IMR-90 (cell line): ENCODE measurements at regions not wholly inside any gene's neighbourhood (a gene's known extent, or its start where the extent isn't known, plus 50 kb on each side); places are given as distances from the start of the nearest gene placed in this dataset.

Experiments
- ATAC-seq: fragments of 200-7000 bp; cut with Tn5 transposase; 2 replicates; pipeline ENCODE4 v1.9.1; 2020; ENCODE audit warnings: low read depth, mild to moderate bottlenecking, moderate library complexity
- BruUV-seq: library from RNA; stranded (reverse); fragments of 400-500 nt; replicated peaks from 2 replicates; lab custom pipeline; 2021; lab: Mats Ljungman, UMichigan
- CTCF ChIA-PET: fragments of 300-600 bp; formaldehyde crosslinking; extraction: SDS; loops from one replicate; lab custom pipeline; 2021; ENCODE audit warnings: antibody characterized with exemption; lab: Yijun Ruan, JAX
- POLR2A ChIA-PET: fragments of 300-600 bp; sonication (Branson Sonifier 250); formaldehyde crosslinking; loops from one replicate; lab custom pipeline; 2022; ENCODE audit warnings: antibody characterized with exemption; ENCODE audit not compliant: unreplicated experiment; lab: Charles Lee
- DNase-seq: peaks from one replicate; pipeline ENCODE4 v3.0.0; 2013
- H2AFZ ChIP-seq: replicated peaks from 2 replicates; pipeline ENCODE3; 2013; ENCODE audit warnings: low read length, mild to moderate bottlenecking; ENCODE audit not compliant: poor library complexity
- H2AK5ac ChIP-seq: 2 replicates; pipeline ENCODE4 v1.6.1; 2013; ENCODE audit warnings: low read depth, low read length, inconsistent platforms
- H2AK9ac ChIP-seq: replicated peaks from 2 replicates; pipeline ENCODE3; 2013; ENCODE audit warnings: mild to moderate bottlenecking, low read depth, low read length, moderate library complexity; ENCODE audit not compliant: poor library complexity
- H2BK120ac ChIP-seq: 2 replicates; pipeline ENCODE4 v1.6.1; 2013; ENCODE audit warnings: low read depth, low read length, inconsistent platforms
- H2BK15ac ChIP-seq: 3 replicates; pipeline ENCODE4 v1.6.1; 2013; ENCODE audit warnings: low read depth, low read length, inconsistent platforms
- H2BK20ac ChIP-seq: 2 replicates; pipeline ENCODE4 v1.6.1; 2013; ENCODE audit warnings: low read depth, mild to moderate bottlenecking, inconsistent platforms, low read length, moderate library complexity
- H2BK5ac ChIP-seq: 2 replicates; pipeline ENCODE4 v1.6.1; 2013; ENCODE audit warnings: mild to moderate bottlenecking, low read depth, low read length, inconsistent platforms; ENCODE audit not compliant: poor library complexity, severe bottlenecking
- H3K14ac ChIP-seq: replicated peaks from 2 replicates; pipeline ENCODE4 v1.6.1; 2013; ENCODE audit warnings: low read depth, low read length, inconsistent platforms
- H3K18ac ChIP-seq: 2 replicates; pipeline ENCODE4 v1.6.1; 2013; ENCODE audit warnings: low read depth, low read length, control low read depth
- H3K23ac ChIP-seq: 2 replicates; pipeline ENCODE4 v1.6.1; 2013; ENCODE audit warnings: low read depth, low read length, inconsistent platforms
- H3K27ac ChIP-seq: 2 replicates; pipeline ENCODE4 v1.5.1; 2013; ENCODE audit warnings: mild to moderate bottlenecking, control low read depth, low read length; ENCODE audit not compliant: insufficient read depth
- H3K27me3 ChIP-seq: 2 replicates; pipeline ENCODE4 v1.6.1; 2013; ENCODE audit warnings: low read length; ENCODE audit not compliant: control insufficient read depth, insufficient read depth
- H3K36me3 ChIP-seq: 2 replicates; pipeline ENCODE4 v1.6.1; 2013; ENCODE audit warnings: low read length, mixed read lengths; ENCODE audit not compliant: control insufficient read depth, insufficient read depth
- H3K4ac ChIP-seq: 2 replicates; pipeline ENCODE4 v1.6.1; 2013; ENCODE audit warnings: low read depth, low read length, inconsistent platforms
- H3K4me1 ChIP-seq: 2 replicates; pipeline ENCODE4 v1.6.1; 2013; ENCODE audit warnings: low read length, mixed read lengths; ENCODE audit not compliant: control insufficient read depth, insufficient read depth
- H3K4me2 ChIP-seq: 2 replicates; pipeline ENCODE4 v1.6.1; 2013; ENCODE audit warnings: low read depth, mild to moderate bottlenecking, control low read depth, low read length, moderate library complexity
- H3K4me3 ChIP-seq: 2 replicates; pipeline ENCODE4 v1.5.1; 2013; ENCODE audit warnings: low read depth, mild to moderate bottlenecking, control low read depth, low read length, moderate library complexity; ENCODE audit not compliant: insufficient read depth
- H3K56ac ChIP-seq: 2 replicates; pipeline ENCODE4 v1.6.1; 2013; ENCODE audit warnings: low read length, inconsistent platforms; ENCODE audit not compliant: insufficient read depth; ENCODE audit errors: extremely low read depth
- H3K79me1 ChIP-seq, 2 experiments: 2 replicates each; pipeline ENCODE4 v1.6.1; 2013; ENCODE audit warnings: low read length in 2 of 2, inconsistent platforms in 1 of 2, low read depth in 1 of 2
- H3K9ac ChIP-seq: 2 replicates; pipeline ENCODE4 v1.6.1; 2013; ENCODE audit warnings: low read depth, low read length, control low read depth
- H3K9me1 ChIP-seq: 2 replicates; pipeline ENCODE4 v1.6.1; 2013; ENCODE audit warnings: low read length, inconsistent platforms; ENCODE audit not compliant: insufficient read depth
- H3K9me3 ChIP-seq: 2 replicates; pipeline ENCODE4 v1.6.1; 2013; ENCODE audit warnings: low read length; ENCODE audit not compliant: control insufficient read depth, insufficient read depth
- H4K20me1 ChIP-seq: 2 replicates; pipeline ENCODE4 v1.6.1; 2013; ENCODE audit warnings: low read length, inconsistent platforms; ENCODE audit not compliant: insufficient read depth
- H4K5ac ChIP-seq: 2 replicates; pipeline ENCODE4 v1.6.1; 2013; ENCODE audit warnings: mild to moderate bottlenecking, low read depth, low read length, control low read depth
- H4K8ac ChIP-seq, 2 experiments: 2 replicates each; pipeline ENCODE4 v1.6.1; 2013; ENCODE audit warnings: low read depth in 2 of 2, low read length in 2 of 2, control low read depth in 1 of 2, inconsistent platforms in 1 of 2
- H4K91ac ChIP-seq: 2 replicates; pipeline ENCODE4 v1.6.1; 2013; ENCODE audit warnings: low read depth, low read length, inconsistent platforms; ENCODE audit not compliant: insufficient read depth
- BHLHE40 ChIP-seq: fragments of 150-350 bp; IDR thresholded peaks from 2 replicates; pipeline ENCODE4 v1.6.1; 2016; ENCODE audit warnings: mild to moderate bottlenecking, low read depth, low read length
- CEBPB ChIP-seq: IDR thresholded peaks from 2 replicates; pipeline ENCODE4 v1.6.1; 2012; ENCODE audit warnings: low read depth, low read length, improper control_type of control experiment
- CHD1 ChIP-seq: IDR thresholded peaks from 2 replicates; pipeline ENCODE4 v1.6.1; 2012; ENCODE audit warnings: low read depth, low read length, improper control_type of control experiment
- CTCF ChIP-seq: conservative IDR thresholded peaks from 2 replicates; pipeline ENCODE4 v1.5.1; 2012; ENCODE audit warnings: mild to moderate bottlenecking, low read depth, low read length, improper control_type of control experiment
- ELK1 ChIP-seq: fragments of 150-350 bp; IDR thresholded peaks from 2 replicates; pipeline ENCODE4 v1.6.1; 2016; ENCODE audit warnings: low read depth, mild to moderate bottlenecking, low read length, moderate library complexity, borderline replicate concordance
- FOS ChIP-seq: fragments of 150-350 bp; IDR thresholded peaks from 2 replicates; pipeline ENCODE4 v1.6.1; 2016; ENCODE audit warnings: low read depth, low read length
- MAFK ChIP-seq: IDR thresholded peaks from 2 replicates; pipeline ENCODE4 v1.6.1; 2012; ENCODE audit warnings: low read depth, low read length, improper control_type of control experiment
- MAZ ChIP-seq: IDR thresholded peaks from 2 replicates; pipeline ENCODE4 v1.6.1; 2012; ENCODE audit warnings: low read depth, mild to moderate bottlenecking, low read length, improper control_type of control experiment, moderate library complexity, borderline replicate concordance
- MXI1 ChIP-seq: IDR thresholded peaks from 2 replicates; pipeline ENCODE4 v1.6.1; 2012; ENCODE audit warnings: low read depth, mild to moderate bottlenecking, low read length, moderate library complexity, borderline replicate concordance
- NFE2L2 ChIP-seq: fragments of 150-350 bp; IDR thresholded peaks from 2 replicates; pipeline ENCODE4 v1.6.1; 2016; ENCODE audit warnings: low read depth, mild to moderate bottlenecking, low read length
- POLR2A ChIP-seq: IDR thresholded peaks from 2 replicates; pipeline ENCODE4 v1.6.1; 2012; ENCODE audit warnings: mild to moderate bottlenecking, low read depth, low read length
- RAD21 ChIP-seq: IDR thresholded peaks from 2 replicates; pipeline ENCODE4 v1.6.1; 2012; ENCODE audit warnings: low read length, improper control_type of control experiment
- RCOR1 ChIP-seq: IDR thresholded peaks from 2 replicates; pipeline ENCODE4 v1.6.1; 2012; ENCODE audit warnings: mild to moderate bottlenecking, low read length, improper control_type of control experiment; ENCODE audit not compliant: insufficient replicate concordance
- RFX5 ChIP-seq: IDR thresholded peaks from 2 replicates; pipeline ENCODE4 v1.8.0; 2012; ENCODE audit warnings: low read depth, mild to moderate bottlenecking, low read length, moderate library complexity
- SMC3 ChIP-seq: fragments of 150-350 bp; IDR thresholded peaks from 2 replicates; pipeline ENCODE4 v1.6.1; 2016; ENCODE audit warnings: low read depth, mild to moderate bottlenecking, antibody characterized with exemption, low read length, moderate library complexity
- WGBS, 2 experiments: methylation state at CpG; one replicate each; pipeline versions ENCODE4 v1.1.5 to v1.1.7; 2013; ENCODE audit warnings: missing lambda C conversion rate in 2 of 2; ENCODE audit not compliant: insufficient read length in 1 of 2; ENCODE audit errors: extremely low coverage in 2 of 2; 5-methylcytosine and 5-hydroxymethylcytosine counted together
- dilution Hi-C: fragments of 300-500 bp; cut with HindIII; formaldehyde crosslinking; loops from one replicate; pipeline ENCODE4 v1.14.3; 2018; ENCODE audit warnings: low sequenced_read_pairs; ENCODE audit not compliant: unreplicated experiment
- in situ Hi-C: fragments of 300-500 bp; cut with MboI; formaldehyde crosslinking; loops from 3 replicates; pipeline ENCODE4 v1.14.3; 2019; ENCODE audit warnings: low sequenced_read_pairs, inconsistent platforms, mixed read lengths
- intact Hi-C: fragments of 100-400 bp; cut with micrococcal nuclease; formaldehyde crosslinking; loops from 2 replicates; pipeline ENCODE4 v1.10.0; 2022

GRCh38 chr19:28027116-28027515 is 1185.8 kb downstream of the UQCRFS1 start:
- ChIA-PET POLR2A (no interaction called here), CTCF (no interaction called here)
- Histone ChIP-seq H3K23ac (no peak overlapping the region), H3K4me3 (no peak overlapping the region), H2AFZ (no peak overlapping the region), H2BK5ac (no peak overlapping the region), H2BK15ac (no peak overlapping the region), H3K27ac (no peak overlapping the region), H3K4me1 (no peaks in the 10 kb centered on the region), H3K9me1 (no peaks in the 10 kb centered on the region), H3K27me3 (no peaks in the 10 kb centered on the region), H2BK20ac (no peak overlapping the region), H4K20me1 (no peaks in the 10 kb centered on the region), H3K36me3 (no peaks in the 10 kb centered on the region), H2AK9ac (no peak overlapping the region), H3K4me2 (no peak overlapping the region), H2AK5ac (no peak overlapping the region), H2BK120ac (no peak overlapping the region), H3K9ac (no peak overlapping the region), H3K18ac (no peak overlapping the region), H3K4ac (no peak overlapping the region), H4K8ac (no peak overlapping the region), H4K5ac (no peak overlapping the region), H3K14ac (no peak overlapping the region), H3K79me1 (no peaks in the 10 kb centered on the region), H3K56ac (no peak overlapping the region), H4K91ac (no peak overlapping the region), H3K9me3 (peaks cover 10% of the 10 kb centered on the region; the same call in 1 of the 2 replicates)
- ATAC-seq (no peak), DNase-seq (no peak)
- no peak for TF ChIP-seq CTCF
- no peak for TF ChIP-seq RCOR1
- no peak for TF ChIP-seq BHLHE40
- TF ChIP-seq MAFK, result no peak
- no peak for TF ChIP-seq MXI1
- TF ChIP-seq FOS, result no peak
- TF ChIP-seq RAD21, result no peak
- no peak for TF ChIP-seq CEBPB
- no peak for TF ChIP-seq SMC3
- TF ChIP-seq CHD1, result no peak
- TF ChIP-seq NFE2L2, result no peak
- no peak for TF ChIP-seq POLR2A
- TF ChIP-seq ELK1, result no peak
- TF ChIP-seq MAZ, result no peak
- no peak for TF ChIP-seq RFX5
- no CpG with 5 or more reads among the region's 2 CpGs for WGBS, 2 experiments
- no TSS peak for BruUV-seq
- in situ Hi-C loops (no loop called here), intact Hi-C loops (no loop called here), dilution Hi-C loops (no loop called here)
